GM23338 (cell line): ENCODE measurements at regions not wholly inside any gene's neighbourhood (a gene's known extent, or its start where the extent isn't known, plus 50 kb on each side); places are given as distances from the start of the nearest gene placed in this dataset.

ENCODE experiments used
- ATAC-seq: fragments of 200-7000 bp; cut with Tn5 transposase; 3 replicates; pipeline ENCODE4 v1.9.1; 2020
- DNase-seq: peaks from one replicate; pipeline ENCODE4 v3.0.0-alpha.2; 2015; ENCODE audit warnings: low spot score
- H2AFZ ChIP-seq: fragments of 200-600 bp; sonication (generic); 2 replicates; pipeline ENCODE4 v1.8.0; 2016; ENCODE audit warnings: antibody characterized with exemption, mild to moderate bottlenecking, moderate library complexity
- H3F3A ChIP-seq: fragments of 200-600 bp; sonication (generic); replicated peaks from 2 replicates; pipeline ENCODE4 v1.8.0; 2017; ENCODE audit warnings: antibody characterized with exemption, mixed run types, low read depth
- H3K27ac ChIP-seq: fragments of 200-600 bp; sonication (generic); 2 replicates; pipeline ENCODE4 v1.6.1; 2016; ENCODE audit warnings: low read depth
- H3K27me3 ChIP-seq: fragments of 200-600 bp; sonication (generic); 2 replicates; pipeline ENCODE4 v1.8.0; 2016; ENCODE audit warnings: mild to moderate bottlenecking, mixed run types, moderate library complexity; ENCODE audit not compliant: insufficient read depth
- H3K36me3 ChIP-seq: fragments of 200-600 bp; sonication (generic); 2 replicates; pipeline ENCODE4 v1.8.0; 2016; ENCODE audit warnings: mild to moderate bottlenecking; ENCODE audit not compliant: insufficient read depth
- H3K4me1 ChIP-seq: fragments of 200-600 bp; sonication (generic); 2 replicates; pipeline ENCODE4 v1.8.0; 2016; ENCODE audit warnings: mild to moderate bottlenecking, moderate library complexity; ENCODE audit not compliant: insufficient read depth
- H3K4me2 ChIP-seq: fragments of 200-600 bp; sonication (generic); 2 replicates; pipeline ENCODE4 v1.7.1; 2017; ENCODE audit warnings: mixed run types
- H3K4me3 ChIP-seq: fragments of 200-600 bp; sonication (generic); 2 replicates; pipeline ENCODE4 v1.6.1; 2016; ENCODE audit warnings: mixed run types
- H3K79me2 ChIP-seq: fragments of 200-600 bp; sonication (generic); replicated peaks from 2 replicates; pipeline ENCODE4 v1.8.0; 2017; ENCODE audit warnings: mild to moderate bottlenecking; ENCODE audit not compliant: insufficient read depth
- H3K9me2 ChIP-seq: fragments of 200-600 bp; sonication (generic); 2 replicates; pipeline ENCODE4 v1.8.0; 2017; ENCODE audit not compliant: insufficient read depth
- H4K20me1 ChIP-seq: fragments of 200-600 bp; sonication (generic); replicated peaks from 2 replicates; pipeline ENCODE4 v1.8.0; 2017; ENCODE audit warnings: mild to moderate bottlenecking; ENCODE audit not compliant: insufficient read depth
- H3K27ac Mint-ChIP-seq: 2 replicates; pipeline ENCODE4 v1.8.0; 2020; ENCODE audit warnings: inconsistent platforms, mild to moderate bottlenecking, moderate library complexity, mixed read lengths
- H3K27me3 Mint-ChIP-seq: 3 replicates; pipeline ENCODE4 v1.8.0; 2022; ENCODE audit warnings: low read depth, mild to moderate bottlenecking, moderate library complexity, mixed read lengths, inconsistent platforms; ENCODE audit not compliant: insufficient read depth, poor library complexity
- H3K36me3 Mint-ChIP-seq: 3 replicates; pipeline ENCODE4 v1.8.0; 2021; ENCODE audit warnings: low read depth, mild to moderate bottlenecking, inconsistent platforms, moderate library complexity, mixed read lengths
- H3K4me1 Mint-ChIP-seq: 3 replicates; pipeline ENCODE4 v1.8.0; 2020; ENCODE audit warnings: mild to moderate bottlenecking, inconsistent platforms, mixed read lengths
- H3K4me3 Mint-ChIP-seq: 3 replicates; pipeline ENCODE4 v1.8.0; 2021; ENCODE audit warnings: moderate library complexity, mild to moderate bottlenecking, inconsistent platforms, mixed read lengths
- H3K9me3 Mint-ChIP-seq: 3 replicates; pipeline ENCODE4 v1.8.0; 2020; ENCODE audit warnings: moderate library complexity, mild to moderate bottlenecking, inconsistent platforms, mixed read lengths
- CREB1 ChIP-seq: fragments of 250-450 bp; sonication (Bioruptor Pico); IDR thresholded peaks from 2 replicates; pipeline ENCODE4 v1.5.0; 2020; ENCODE audit warnings: low read depth, mild to moderate bottlenecking, moderate library complexity
- CTCF ChIP-seq, 2 experiments: fragments of 200-600 bp in 1 of 2; sonication (generic) in 1 of 2; conservative IDR thresholded peaks; 2 replicates each; pipeline versions ENCODE4 v1.5.1 to v1.6.1; 2016 to 2017; ENCODE audit warnings: antibody characterized with exemption in 2 of 2, low read depth in 2 of 2, mild to moderate bottlenecking in 2 of 2, moderate library complexity in 1 of 2
- ETS1 ChIP-seq: IDR thresholded peaks from 2 replicates; pipeline ENCODE4 v1.6.1; 2016; ENCODE audit warnings: antibody characterized with exemption
- EZH2 ChIP-seq: fragments of 200-600 bp; sonication (generic); IDR thresholded peaks from one replicate; pipeline ENCODE4 v1.8.0; 2017; ENCODE audit warnings: antibody characterized with exemption, mild to moderate bottlenecking, low read depth; ENCODE audit not compliant: unreplicated experiment
- EZH2phosphoT487 ChIP-seq: fragments of 200-600 bp; sonication (generic); IDR thresholded peaks from one replicate; pipeline ENCODE4 v1.8.1; 2018; ENCODE audit warnings: antibody characterized with exemption; ENCODE audit not compliant: unreplicated experiment
- JUNB ChIP-seq: IDR thresholded peaks from one replicate; pipeline ENCODE4 v1.6.1; 2016; ENCODE audit warnings: antibody characterized with exemption; ENCODE audit not compliant: unreplicated experiment
- NANOG ChIP-seq: IDR thresholded peaks from 2 replicates; pipeline ENCODE4 v1.6.1; 2016; ENCODE audit warnings: antibody characterized with exemption, borderline replicate concordance
- POLR2AphosphoS5 ChIP-seq: IDR thresholded peaks from 2 replicates; pipeline ENCODE4 v1.6.1; 2016; ENCODE audit warnings: antibody characterized with exemption, low read depth
- REST ChIP-seq: IDR thresholded peaks from one replicate; pipeline ENCODE4 v1.6.1; 2018; ENCODE audit warnings: antibody characterized with exemption; ENCODE audit not compliant: unreplicated experiment
- STAT1 ChIP-seq: IDR thresholded peaks from one replicate; pipeline ENCODE4 v1.6.1; 2016; ENCODE audit warnings: antibody characterized with exemption; ENCODE audit not compliant: unreplicated experiment

- no peak for ATAC-seq
- Histone ChIP-seq H3K4me2 (no peak overlapping the region), H3K27me3 (no peaks in the 10 kb centered on the region), H3K4me3 (no peak overlapping the region), H2AFZ (no peak overlapping the region), H3K27ac (no peak overlapping the region), H3K9me2 (no peaks in the 10 kb centered on the region), H3K36me3 (no peaks in the 10 kb centered on the region; the same call in 1 of the 2 replicates), H3K79me2 (no peaks in the 10 kb centered on the region), H3K4me1 (no peaks in the 10 kb centered on the region), H4K20me1 (no peaks in the 10 kb centered on the region), H3F3A (no peaks in the 10 kb centered on the region)
- Mint-ChIP-seq H3K4me1 (no peaks in the 10 kb centered on the region), H3K9me3 (peaks cover 18% of the 10 kb centered on the region), H3K27ac (no peak overlapping the region), H3K27me3 (no peaks in the 10 kb centered on the region), H3K4me3 (no peak overlapping the region), H3K36me3 (peaks cover 13% of the 10 kb centered on the region)
- TF ChIP-seq CTCF (conservative IDR thresholded peaks at IDR 0.05; ENCODE audit: low read depth in 2 of 2) (no peak), CREB1 (CRISPR knock-in tag) (no peak), EZH2phosphoT487 (no peak), ETS1 (no peak), JUNB (no peak), POLR2AphosphoS5 (no peak), EZH2 (no peak), REST (no peak), NANOG (no peak)
- no peak for DNase-seq
Measured at GRCh38 chr2:65754219-65754618, 321.8 kb upstream of the SPRED2 start.

GRCh38 chr2:65751408-65751807 lies 319.0 kb upstream of the SPRED2 start:
- no peaks in the 10 kb centered on the region for H3K79me2 ChIP-seq
- TF ChIP-seq NANOG (no peak), STAT1 (no peak), EZH2 (no peak), EZH2phosphoT487 (no peak), REST (no peak), JUNB (no peak), POLR2AphosphoS5 (no peak)
- H3K27me3 ChIP-seq: no peaks in the 10 kb centered on the region
- no peak for DNase-seq
- H3K36me3 Mint-ChIP-seq: peaks cover 4% of the 10 kb centered on the region; the same call in 1 of the 3 replicates
- no peaks in the 10 kb centered on the region for H3K27me3 Mint-ChIP-seq
- no peak overlapping the region for H2AFZ ChIP-seq
- no peak for ATAC-seq
- H3K4me3 Mint-ChIP-seq: no peak overlapping the region
- no peaks in the 10 kb centered on the region for H4K20me1 ChIP-seq
- H3K27ac Mint-ChIP-seq: no peak overlapping the region
- H3K4me3 ChIP-seq: no peak overlapping the region
- H3K36me3 ChIP-seq: no peaks in the 10 kb centered on the region; the same call in 1 of the 2 replicates
- peaks cover 6% of the 10 kb centered on the region for H3K4me1 Mint-ChIP-seq
- H3K9me2 ChIP-seq: 0 out of 2 replicates have a peak, but pooled peaks cover 3% of the 10 kb centered on the region
- no peaks in the 10 kb centered on the region for H3F3A ChIP-seq
- H3K4me2 ChIP-seq: no peak overlapping the region
- no peaks in the 10 kb centered on the region for H3K4me1 ChIP-seq
- no peak overlapping the region for H3K27ac ChIP-seq
- peaks cover 9% of the 10 kb centered on the region for H3K9me3 Mint-ChIP-seq
